HG02885 (cell line): ENCODE measurements at regions not wholly inside any gene's neighbourhood (a gene's known extent, or its start where the extent isn't known, plus 50 kb on each side); places are given as distances from the start of the nearest gene placed in this dataset.
"Not testable (repeated sequence)": the region's sequence is repeated elsewhere in the genome, so short reads cannot be mapped to it uniquely, and the experiment has no call there.

Source experiments
- ATAC-seq: cut with Tn5 transposase; IDR thresholded peaks from one replicate; pipeline ENCODE4 v1.9.1; 2021; ENCODE audit warnings: mild to moderate bottlenecking; ENCODE audit not compliant: unreplicated experiment, poor library complexity

GRCh38 chr5:51156222-51156621 is 227.0 kb upstream of the ISL1 start:
- ATAC-seq = no peak

DNA sequence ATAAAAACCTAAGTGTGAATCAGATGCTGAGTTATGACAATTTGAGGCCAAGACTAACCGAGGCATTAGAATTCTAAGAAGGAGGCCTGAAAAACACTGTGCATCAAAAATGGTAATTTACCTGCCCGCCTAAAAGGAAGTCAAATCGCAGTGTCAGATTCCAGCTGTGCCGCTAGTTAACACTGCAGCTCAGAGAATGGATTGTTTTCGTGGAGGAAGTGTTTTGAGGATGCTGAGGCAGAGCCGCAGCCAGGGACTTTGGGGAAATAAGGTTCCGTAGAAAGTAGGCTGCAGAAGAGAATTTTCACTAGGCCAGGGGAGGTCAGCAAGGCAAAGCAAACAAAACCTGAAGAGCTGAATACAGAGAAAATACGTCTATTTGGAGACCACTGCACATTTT is 226.4 kb upstream of the ISL1 start:
- no peak for ATAC-seq

DNA sequence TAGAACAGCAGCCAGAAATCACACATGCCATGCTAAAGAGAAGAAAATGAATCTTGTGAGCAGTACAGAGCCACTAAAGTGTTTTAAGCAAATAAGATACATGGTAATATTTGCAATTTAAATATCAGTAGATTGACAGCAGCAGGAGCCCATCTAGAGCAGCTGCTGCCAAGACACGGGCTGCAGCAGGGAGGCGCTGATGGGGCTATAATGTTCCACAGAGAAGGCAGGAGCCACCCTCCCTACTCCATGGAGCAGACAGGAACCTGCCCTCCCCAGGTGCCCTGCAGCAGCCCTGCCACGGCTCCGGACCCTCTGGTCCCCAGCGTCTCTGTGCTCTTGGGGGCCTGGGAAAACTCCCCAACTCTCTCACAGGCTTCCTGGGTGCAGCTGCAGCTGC is 224.1 kb upstream of the ISL1 start:
- ATAC-seq = no peak

DNA sequence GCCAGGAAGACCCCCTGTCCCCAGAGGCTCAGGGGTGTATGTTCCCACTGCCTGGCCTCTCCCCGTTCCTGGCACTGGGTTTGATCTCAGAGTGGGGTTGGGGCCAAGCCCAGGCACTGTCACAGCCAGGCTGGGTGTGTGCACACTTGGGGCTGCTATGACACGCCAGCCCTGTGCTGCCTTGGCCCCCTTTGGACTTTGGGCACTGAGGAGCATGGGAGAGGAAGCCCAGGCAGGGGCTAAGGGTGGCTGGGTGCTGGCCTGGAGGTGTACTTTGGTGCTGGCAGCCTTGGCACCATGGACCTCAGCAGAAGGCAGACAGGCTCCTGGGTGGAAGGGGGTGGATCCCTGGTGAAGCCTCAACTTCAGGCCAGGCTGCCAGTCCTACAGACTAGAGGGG is 223.6 kb upstream of the ISL1 start:
- no peak for ATAC-seq

DNA sequence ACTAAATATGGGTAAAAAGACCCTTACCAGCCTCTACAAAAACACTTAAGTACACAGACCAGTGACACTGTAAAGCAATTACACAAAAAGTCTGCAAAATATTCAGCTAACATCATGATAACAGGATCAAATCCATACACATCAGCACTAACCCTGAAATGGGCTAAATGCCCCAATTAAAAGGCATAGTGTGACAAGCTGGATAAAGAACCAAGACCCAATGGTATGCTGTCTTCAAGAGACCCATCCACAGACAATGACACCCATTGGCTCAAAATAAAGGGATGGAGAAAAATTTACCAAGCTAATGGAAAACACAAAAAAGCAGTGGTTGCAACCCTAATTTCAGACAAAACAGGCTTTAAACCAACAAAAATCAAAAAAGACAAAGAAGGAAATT is 221.0 kb upstream of the ISL1 start:
- no peak for ATAC-seq

DNA sequence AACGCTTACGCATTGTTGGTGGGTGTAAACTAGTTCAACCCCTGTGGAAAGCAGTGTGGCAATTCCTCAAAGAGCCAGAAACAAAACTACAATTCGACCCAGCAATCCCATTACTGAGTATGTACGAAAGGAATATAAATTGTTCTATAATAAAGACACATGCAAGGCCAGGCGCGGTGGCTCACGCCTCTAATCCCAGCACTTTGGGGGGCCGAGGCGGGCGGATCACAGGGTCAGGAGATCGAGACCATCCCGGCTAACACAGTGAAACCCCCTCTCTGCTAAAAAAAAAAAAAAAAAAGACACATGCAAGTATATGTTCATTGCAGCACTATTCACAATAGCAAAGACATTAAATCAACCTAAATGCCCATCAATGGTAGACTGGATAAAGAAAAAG is 217.6 kb upstream of the ISL1 start:
- ATAC-seq = not testable (repeated sequence)

DNA sequence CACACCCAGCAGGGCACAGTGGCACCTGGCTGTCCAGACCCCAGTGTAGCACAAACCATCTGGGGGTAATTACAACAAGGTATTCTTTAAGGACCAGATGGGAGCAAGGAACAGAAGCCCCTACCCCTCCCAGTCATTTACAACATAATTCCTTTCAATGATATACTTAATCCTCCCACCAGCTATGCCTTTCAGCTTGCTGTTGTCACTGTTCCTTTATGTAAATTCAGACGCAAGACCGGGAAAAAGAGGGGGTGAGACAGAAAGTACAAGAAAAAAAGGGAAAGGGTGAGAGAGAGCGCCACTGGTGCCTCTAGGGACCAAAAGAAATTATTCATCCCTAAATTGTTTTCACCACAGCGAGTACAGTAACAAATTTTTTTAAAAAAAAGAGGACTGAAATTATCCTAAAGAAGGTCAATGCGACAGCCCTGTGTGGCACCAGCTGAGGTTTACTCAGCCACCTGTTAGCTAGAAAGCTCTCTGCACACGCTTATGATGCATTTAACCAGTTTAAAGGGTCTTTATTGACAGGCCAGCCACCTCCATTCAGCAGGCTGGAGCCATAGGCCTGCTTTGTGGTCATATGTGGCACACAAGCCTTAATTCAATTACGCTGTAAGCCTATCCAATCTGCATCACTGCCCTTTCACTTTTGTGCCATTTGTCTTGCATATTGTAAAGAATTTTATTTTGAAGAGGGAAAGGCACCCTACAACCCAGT is 210.2 kb upstream of the ISL1 start:
- ATAC-seq = no peak

DNA sequence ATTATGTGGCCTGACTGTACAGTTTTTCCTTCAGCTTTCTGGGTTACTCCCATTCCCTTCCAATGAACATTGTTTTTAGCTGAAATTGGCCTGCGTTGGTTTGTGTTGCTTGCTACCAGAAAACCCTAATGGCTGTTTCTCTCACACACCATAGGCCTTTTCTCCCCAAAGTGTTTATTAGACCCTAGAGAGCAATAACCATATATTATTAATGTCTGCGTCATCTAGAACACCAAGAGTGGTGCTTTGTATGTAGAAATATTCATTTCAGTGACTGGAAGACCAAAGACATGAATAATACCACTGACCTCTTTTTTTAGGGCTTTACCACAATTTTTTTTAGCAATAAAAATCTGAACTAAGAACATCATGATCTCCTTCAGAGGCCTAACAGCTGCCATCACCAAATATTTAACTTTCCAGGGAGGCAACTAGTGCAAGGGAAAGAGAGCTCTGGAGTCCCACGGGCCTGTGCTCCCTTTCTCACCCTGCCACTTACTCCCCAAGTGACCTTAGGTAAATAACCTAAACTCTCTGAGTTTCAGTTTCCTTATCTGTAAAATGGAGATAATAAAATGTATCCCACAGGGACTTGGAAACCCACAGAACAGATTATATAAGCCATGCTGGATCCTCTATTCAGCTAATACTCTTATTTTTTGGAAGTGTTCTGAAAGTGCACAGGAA is 201.9 kb upstream of the ISL1 start:
- no peak for ATAC-seq

DNA sequence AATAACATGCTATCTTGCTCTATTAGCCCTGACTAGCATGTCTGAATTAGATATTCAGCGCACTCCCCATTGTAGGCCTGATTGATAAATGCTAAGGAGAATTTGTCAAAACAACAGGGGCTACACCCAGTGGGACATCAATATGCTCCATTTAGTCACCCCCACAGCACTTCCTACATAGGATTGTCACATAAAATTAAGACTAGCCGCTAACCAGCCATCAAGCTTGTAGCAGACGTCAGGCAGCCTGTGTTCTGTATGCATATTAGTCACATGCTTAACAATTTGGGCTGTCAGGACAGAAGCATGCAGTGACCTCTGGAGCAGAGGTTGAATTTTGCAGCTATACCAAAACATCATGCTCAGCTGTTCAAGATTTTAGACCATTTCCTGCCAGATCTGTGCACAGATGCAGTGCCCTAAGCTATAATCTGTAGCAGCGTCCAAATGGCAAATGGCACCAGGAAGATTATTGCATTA is 197.4 kb upstream of the ISL1 start:
- no peak for ATAC-seq

- no peak for ATAC-seq
These were observed 195.2 kb upstream of the ISL1 start for GRCh38 chr5:51188001-51188591.

GRCh38 chr5:51194671-51195070 is 188.6 kb upstream of the ISL1 start:
- ATAC-seq = no peak

DNA sequence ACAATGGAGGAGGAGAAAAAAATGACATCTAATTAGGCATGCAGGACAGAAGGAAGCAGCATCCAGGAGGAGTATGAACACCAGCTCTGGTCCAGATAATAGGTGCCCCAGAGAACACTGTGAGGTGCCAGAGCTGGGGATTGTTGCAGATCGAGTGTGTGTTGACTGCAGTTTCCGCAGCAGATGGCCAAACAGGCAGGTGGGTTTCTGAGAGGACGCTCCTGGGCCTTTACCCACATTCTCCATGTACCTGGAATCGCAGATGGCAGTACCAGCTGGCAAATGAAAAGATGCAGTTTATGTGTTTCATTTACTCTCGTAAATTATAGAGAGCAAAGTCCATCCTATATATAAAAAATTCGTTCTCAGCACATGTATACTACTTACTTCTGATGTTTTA is 182.2 kb upstream of the ISL1 start:
- ATAC-seq = no peak

DNA sequence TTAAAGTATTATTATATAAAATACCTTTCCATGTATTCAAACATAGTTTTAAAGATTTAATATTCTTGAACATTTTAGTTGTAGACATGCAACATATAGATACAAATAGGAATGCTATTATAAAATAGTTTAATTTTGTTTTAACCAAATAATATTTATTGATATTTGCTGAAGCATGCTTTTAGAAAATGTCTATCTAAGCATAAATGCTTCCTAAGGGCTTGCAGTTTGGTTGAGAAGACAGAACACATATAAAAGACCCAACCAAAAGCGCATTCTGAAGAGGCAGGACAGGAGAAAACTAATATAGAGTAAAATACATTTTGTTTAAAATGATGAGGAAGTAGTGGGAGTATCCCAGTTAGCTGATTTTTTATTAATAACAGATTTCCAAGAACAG is 181.5 kb upstream of the ISL1 start:
- no peak for ATAC-seq

DNA sequence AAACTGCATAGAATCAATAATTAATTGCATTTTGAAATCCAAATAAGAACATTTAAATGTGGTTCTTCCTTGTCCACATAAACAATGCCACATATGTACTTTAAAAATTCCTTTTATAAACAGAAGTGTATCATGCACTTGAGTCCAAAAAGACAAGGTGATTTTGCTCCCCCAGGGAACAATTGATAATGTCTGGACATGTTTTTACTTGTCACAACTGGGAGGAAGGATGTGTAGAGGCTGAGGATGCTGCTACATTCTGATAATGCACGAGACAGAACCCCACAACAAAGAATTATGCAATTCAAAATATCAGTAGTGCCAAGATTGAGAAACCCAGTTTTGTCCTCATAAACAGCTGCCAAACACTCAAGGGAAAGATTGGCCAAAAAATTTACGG is 181.1 kb upstream of the ISL1 start:
- ATAC-seq = no peak

DNA sequence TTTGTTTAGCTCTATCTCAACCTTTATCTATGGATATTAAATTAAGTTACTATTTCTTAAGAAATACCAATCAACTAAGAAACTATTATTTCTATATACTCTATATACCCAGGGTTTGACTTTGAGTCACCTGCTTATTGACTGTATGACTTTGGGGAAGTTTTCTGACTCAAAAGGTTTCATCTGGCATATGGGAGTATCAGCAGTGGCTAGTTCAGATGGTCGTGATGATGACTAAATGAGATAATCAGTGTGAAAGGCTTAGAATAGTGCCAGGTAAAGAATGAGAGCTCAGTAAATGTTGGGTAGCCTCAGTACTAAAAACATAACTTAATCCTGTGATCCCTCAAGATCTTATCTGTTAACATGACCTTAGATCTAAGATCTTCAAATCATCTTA is 179.7 kb upstream of the ISL1 start:
- ATAC-seq = no peak

DNA sequence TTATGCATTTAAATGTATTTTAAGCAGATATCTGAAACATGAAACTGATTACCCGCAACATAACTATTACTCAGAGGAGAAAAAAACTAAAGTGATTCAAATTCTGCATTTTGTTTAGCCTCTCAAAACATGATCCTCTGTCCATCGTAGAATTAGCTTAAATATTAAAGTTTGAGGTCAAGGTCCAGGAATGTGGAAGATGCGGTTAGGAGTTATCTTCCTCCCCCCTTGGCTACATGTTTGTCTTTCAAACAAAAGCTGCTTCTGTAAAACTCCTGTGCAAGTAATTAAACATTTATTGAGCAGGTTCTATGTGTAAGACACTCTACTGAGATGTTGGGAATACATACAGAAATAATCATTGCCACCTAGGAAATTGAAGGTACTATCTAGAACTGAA is 175.0 kb upstream of the ISL1 start:
- no peak for ATAC-seq

DNA sequence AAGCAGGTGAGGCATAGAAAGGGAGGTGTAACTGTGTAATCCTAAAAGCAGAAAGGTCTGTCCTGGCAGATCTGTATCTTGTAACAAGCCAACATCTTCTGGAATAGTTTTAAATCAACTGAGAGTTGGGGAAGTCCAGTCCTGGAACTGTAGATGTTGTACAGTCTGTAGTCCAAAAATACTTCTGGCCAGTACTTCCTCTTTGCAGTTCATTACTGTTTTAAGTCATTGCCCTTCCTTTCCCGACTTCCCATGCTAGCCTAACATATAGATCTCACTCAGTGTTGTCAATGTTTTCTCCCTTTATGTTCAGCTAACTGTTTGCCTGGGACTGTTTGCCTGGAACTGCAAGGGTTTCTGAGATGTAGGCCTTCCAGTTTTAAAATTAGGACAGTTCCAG is 168.5 kb upstream of the ISL1 start:
- no peak for ATAC-seq

GRCh38 chr5:51225789-51226742 is 157.2 kb upstream of the ISL1 start:
- no peak for ATAC-seq

GRCh38 chr5:51227963-51228470 is 155.2 kb upstream of the ISL1 start:
- no peak for ATAC-seq

DNA sequence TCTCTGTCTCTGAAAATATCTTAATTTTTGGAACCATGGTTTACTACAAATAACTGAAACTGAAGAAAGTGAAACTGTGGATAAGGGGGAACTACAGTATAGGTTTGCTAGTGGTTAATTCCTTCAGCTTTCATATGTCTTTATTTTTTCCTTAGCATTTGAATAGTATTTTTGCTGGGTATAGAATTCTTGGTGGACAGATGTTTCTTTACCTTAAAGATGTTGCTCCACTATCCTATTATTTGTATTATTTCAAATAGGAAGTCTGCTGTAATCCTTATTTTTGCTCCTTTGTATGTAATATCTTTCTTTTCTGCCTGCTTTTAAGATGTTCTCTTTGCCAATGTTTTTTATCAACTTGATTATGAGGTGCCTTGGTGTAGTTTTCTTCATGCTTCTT is 152.9 kb upstream of the ISL1 start:
- no peak for ATAC-seq
